GM10248 (cell line): ENCODE measurements at regions not wholly inside any gene's neighbourhood (a gene's known extent, or its start where the extent isn't known, plus 50 kb on each side); places are given as distances from the start of the nearest gene placed in this dataset.

Experiments used
- CTCF ChIA-PET: fragments of 300-600 bp; sonication (Branson Sonifier 250); formaldehyde crosslinking; extraction: SDS; loops from one replicate; lab custom pipeline; 2021; ENCODE audit warnings: antibody characterized with exemption; lab: Yijun Ruan, JAX
- POLR2A ChIA-PET: fragments of 350-650 bp; sonication (Branson Sonifier 250); formaldehyde crosslinking; extraction: SDS; loops from one replicate; lab custom pipeline; 2020; ENCODE audit warnings: antibody characterized with exemption; lab: Yijun Ruan, JAX
- DNase-seq: peaks from one replicate; pipeline ENCODE4 v3.0.0; 2012; ENCODE audit errors: extremely low spot score
- CTCF ChIP-seq: IDR thresholded peaks from 2 replicates; pipeline ENCODE4 v1.5.1; 2012; ENCODE audit warnings: mild to moderate bottlenecking, low read depth; ENCODE audit errors: extremely low read depth, missing control alignments, control extremely low read depth

- no peak for TF ChIP-seq CTCF
- DNase-seq = no peak
- ChIA-PET POLR2A (no interaction called here), CTCF (interaction anchor here (1.1 to 2.6 kb wide), 2 partner anchors 12 to 14 kb away, joined by 3 to 12 read pairs; no protein-coding TSS in a partner anchor)
Measured at GRCh38 chr21:26225046-26225445, 54.5 kb upstream of the APP start.

DNA sequence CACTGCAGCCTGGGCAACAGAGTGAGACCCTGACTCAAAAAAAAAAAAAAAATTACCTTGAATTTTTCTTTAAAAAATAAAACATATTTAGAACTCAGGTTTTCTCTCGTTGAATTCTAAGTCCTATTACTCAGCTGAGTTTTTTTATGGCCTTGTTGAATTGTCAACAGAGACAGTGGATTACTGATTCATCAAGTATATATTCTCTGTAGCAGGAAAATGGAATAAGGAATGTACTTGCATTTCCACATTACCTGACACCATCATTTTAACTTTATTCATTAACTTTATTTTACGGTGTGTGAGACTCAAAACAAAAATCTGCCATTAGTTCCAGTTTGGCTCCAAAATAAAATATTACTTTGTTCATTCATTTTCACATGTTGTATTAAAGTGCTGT, 53.8 kb upstream of the APP start:
- no peak for TF ChIP-seq CTCF
- CTCF ChIA-PET = no interaction called here
- no peak for DNase-seq
- POLR2A ChIA-PET = no interaction called here
